Neural cell (in vitro differentiated cells): ENCODE measurements at regions not wholly inside any gene's neighbourhood (a gene's known extent, or its start where the extent isn't known, plus 50 kb on each side); places are given as distances from the start of the nearest gene placed in this dataset.

Source experiments
- H2AFZ ChIP-seq: fragments of 200-600, 300-800 bp; sonication (generic), shearing (Covaris generic); 2 replicates; pipeline ENCODE4 v1.6.0; 2014; ENCODE audit warnings: low read depth, mild to moderate bottlenecking, antibody characterized with exemption, low read length, moderate library complexity
- H3F3A ChIP-seq: fragments of 200-600 bp; shearing (Covaris generic); 2 replicates; pipeline ENCODE4 v1.6.1; 2016; ENCODE audit warnings: mild to moderate bottlenecking, moderate library complexity, mixed read lengths, antibody characterized with exemption, low read length; ENCODE audit not compliant: insufficient read depth, poor library complexity, severe bottlenecking
- H3K27ac ChIP-seq: fragments of 200-600, 300-800 bp; sonication (generic), shearing (Covaris generic); 2 replicates; pipeline ENCODE4 v1.5.1; 2014; ENCODE audit warnings: mild to moderate bottlenecking, low read length, moderate library complexity
- H3K27me3 ChIP-seq: fragments of 300-800, 200-600 bp; sonication (generic), shearing (Covaris generic); 2 replicates; pipeline ENCODE4 v1.6.0; 2014; ENCODE audit warnings: mild to moderate bottlenecking, low read depth, low read length, moderate library complexity; ENCODE audit not compliant: insufficient read depth
- H3K36me3 ChIP-seq: fragments of 300-800, 200-600 bp; sonication (generic), shearing (Covaris generic); 2 replicates; pipeline ENCODE4 v1.5.1; 2014; ENCODE audit warnings: mild to moderate bottlenecking, antibody characterized with exemption, low read length, moderate library complexity; ENCODE audit not compliant: insufficient read depth
- H3K4me2 ChIP-seq: fragments of 300-800, 200-600 bp; sonication (generic), shearing (Covaris generic); 2 replicates; pipeline ENCODE4 v1.6.0; 2014; ENCODE audit warnings: mild to moderate bottlenecking, low read length
- H3K4me3 ChIP-seq: fragments of 300-800, 200-600 bp; sonication (generic), shearing (Covaris generic); 2 replicates; pipeline ENCODE4 v1.5.1; 2014; ENCODE audit warnings: mild to moderate bottlenecking, low read length, moderate library complexity
- H3K79me2 ChIP-seq: fragments of 200-600 bp; shearing (Covaris generic); replicated peaks from 2 replicates; pipeline ENCODE4 v1.6.0; 2014; ENCODE audit warnings: mild to moderate bottlenecking, low read length, moderate library complexity; ENCODE audit not compliant: insufficient read depth
- H3K9ac ChIP-seq: fragments of 300-800, 200-600 bp; sonication (generic), shearing (Covaris generic); 2 replicates; pipeline ENCODE4 v1.6.1; 2016; ENCODE audit warnings: mild to moderate bottlenecking, low read length, mixed read lengths
- H3K9me2 ChIP-seq: fragments of 200-600 bp; shearing (Covaris generic); 2 replicates; pipeline ENCODE4 v1.6.1; 2016; ENCODE audit warnings: mild to moderate bottlenecking, low read length, mixed read lengths; ENCODE audit not compliant: insufficient read depth
- H3K9me3 ChIP-seq: fragments of 200-600, 300-800 bp; sonication (generic), shearing (Covaris generic); 2 replicates; pipeline ENCODE4 v1.6.1; 2016; ENCODE audit warnings: mild to moderate bottlenecking, mixed run types, low read length, moderate library complexity, mixed read lengths
- H4K20me1 ChIP-seq: fragments of 200-600 bp; shearing (Covaris generic); 2 replicates; pipeline ENCODE4 v1.6.1; 2016; ENCODE audit warnings: mild to moderate bottlenecking, mixed run types; ENCODE audit not compliant: insufficient read depth
- EP300 ChIP-seq: fragments of 450-650 bp; conservative IDR thresholded peaks from 2 replicates; pipeline ENCODE4 v1.6.1; 2014; ENCODE audit warnings: antibody characterized with exemption, mild to moderate bottlenecking, moderate library complexity; ENCODE audit not compliant: poor library complexity, severe bottlenecking
- EZH2 ChIP-seq: fragments of 200-600, 300-800 bp; shearing (Covaris generic), sonication (generic); IDR thresholded peaks from 2 replicates; pipeline ENCODE4 v1.6.1; 2014; ENCODE audit warnings: antibody characterized with exemption, low read length, borderline replicate concordance, mild to moderate bottlenecking; ENCODE audit not compliant: insufficient read depth, poor library complexity, severe bottlenecking
- MXI1 ChIP-seq: fragments of 450-650 bp; conservative IDR thresholded peaks from 2 replicates; pipeline ENCODE4 v1.6.1; 2014; ENCODE audit warnings: antibody characterized with exemption, mild to moderate bottlenecking; ENCODE audit not compliant: poor library complexity, severe bottlenecking
- POLR2AphosphoS5 ChIP-seq: IDR thresholded peaks from 2 replicates; pipeline ENCODE4 v1.6.1; 2012
- RAD21 ChIP-seq: fragments of 450-650 bp; conservative IDR thresholded peaks from 2 replicates; pipeline ENCODE4 v1.6.1; 2014; ENCODE audit warnings: antibody characterized with exemption, mild to moderate bottlenecking, moderate library complexity
- SMC3 ChIP-seq: fragments of 450-650 bp; conservative IDR thresholded peaks from 2 replicates; pipeline ENCODE4 v1.6.1; 2014; ENCODE audit warnings: antibody characterized with exemption, mild to moderate bottlenecking, moderate library complexity; ENCODE audit not compliant: poor library complexity
- TAF1 ChIP-seq: IDR thresholded peaks from 2 replicates; pipeline ENCODE4 v1.6.1; 2012; ENCODE audit warnings: low read depth
- TF ChIP-seq, protein P1 (sequence below): fragments of 450-650 bp; IDR thresholded peaks from 2 replicates; pipeline ENCODE4 v1.5.1; 2014; ENCODE audit warnings: antibody characterized with exemption, mild to moderate bottlenecking, moderate library complexity; ENCODE audit not compliant: poor library complexity, severe bottlenecking
- TF ChIP-seq, protein P2 (sequence below): IDR thresholded peaks from 2 replicates; pipeline ENCODE4 v1.6.1; 2012; ENCODE audit warnings: borderline replicate concordance

DNA sequence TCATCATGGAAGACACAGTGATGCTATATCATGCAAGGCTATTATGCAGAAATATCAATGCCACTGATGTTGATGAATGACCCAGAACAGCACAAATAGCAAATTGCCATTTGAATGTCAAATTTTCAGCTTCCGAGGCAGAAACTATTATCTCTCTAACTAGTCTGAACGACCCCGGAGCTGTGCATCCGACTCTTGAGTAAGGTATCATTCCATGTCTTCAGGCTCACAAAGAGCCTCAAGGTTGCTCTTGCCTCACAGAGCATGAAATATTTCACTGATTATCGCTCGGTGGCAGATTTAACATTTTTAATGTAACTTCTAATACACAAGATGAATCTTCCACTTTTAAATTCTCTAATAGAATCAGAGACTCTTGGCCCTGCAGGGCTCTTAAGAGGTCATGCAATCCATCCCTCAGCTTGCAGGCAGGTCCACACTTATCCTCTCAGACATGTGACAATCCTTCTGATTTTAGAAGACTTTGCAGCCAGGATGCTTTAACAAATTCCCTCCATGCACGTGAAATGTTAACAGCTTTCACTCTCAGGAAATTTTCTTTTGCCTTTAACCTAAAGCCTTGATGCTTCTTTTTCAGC, 221.0 kb downstream of the FRK start:
- Histone ChIP-seq H3F3A (no peaks in the 10 kb centered on the region), H3K79me2 (no peaks in the 10 kb centered on the region), H3K36me3 (no peaks in the 10 kb centered on the region), H3K9me2 (no peaks in the 10 kb centered on the region), H3K9me3 (no peaks in the 10 kb centered on the region), H3K4me2 (no peak overlapping the region), H4K20me1 (no peaks in the 10 kb centered on the region), H3K4me3 (no peak overlapping the region), H2AFZ (no peak overlapping the region), H3K9ac (no peak overlapping the region), H3K27me3 (no peaks in the 10 kb centered on the region), H3K27ac (no peak overlapping the region)
- TF ChIP-seq EZH2, result no peak
- TF ChIP-seq, protein P1, sequence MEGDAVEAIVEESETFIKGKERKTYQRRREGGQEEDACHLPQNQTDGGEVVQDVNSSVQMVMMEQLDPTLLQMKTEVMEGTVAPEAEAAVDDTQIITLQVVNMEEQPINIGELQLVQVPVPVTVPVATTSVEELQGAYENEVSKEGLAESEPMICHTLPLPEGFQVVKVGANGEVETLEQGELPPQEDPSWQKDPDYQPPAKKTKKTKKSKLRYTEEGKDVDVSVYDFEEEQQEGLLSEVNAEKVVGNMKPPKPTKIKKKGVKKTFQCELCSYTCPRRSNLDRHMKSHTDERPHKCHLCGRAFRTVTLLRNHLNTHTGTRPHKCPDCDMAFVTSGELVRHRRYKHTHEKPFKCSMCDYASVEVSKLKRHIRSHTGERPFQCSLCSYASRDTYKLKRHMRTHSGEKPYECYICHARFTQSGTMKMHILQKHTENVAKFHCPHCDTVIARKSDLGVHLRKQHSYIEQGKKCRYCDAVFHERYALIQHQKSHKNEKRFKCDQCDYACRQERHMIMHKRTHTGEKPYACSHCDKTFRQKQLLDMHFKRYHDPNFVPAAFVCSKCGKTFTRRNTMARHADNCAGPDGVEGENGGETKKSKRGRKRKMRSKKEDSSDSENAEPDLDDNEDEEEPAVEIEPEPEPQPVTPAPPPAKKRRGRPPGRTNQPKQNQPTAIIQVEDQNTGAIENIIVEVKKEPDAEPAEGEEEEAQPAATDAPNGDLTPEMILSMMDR, result no peak
- no peak for TF ChIP-seq TAF1
- TF ChIP-seq, protein P2, sequence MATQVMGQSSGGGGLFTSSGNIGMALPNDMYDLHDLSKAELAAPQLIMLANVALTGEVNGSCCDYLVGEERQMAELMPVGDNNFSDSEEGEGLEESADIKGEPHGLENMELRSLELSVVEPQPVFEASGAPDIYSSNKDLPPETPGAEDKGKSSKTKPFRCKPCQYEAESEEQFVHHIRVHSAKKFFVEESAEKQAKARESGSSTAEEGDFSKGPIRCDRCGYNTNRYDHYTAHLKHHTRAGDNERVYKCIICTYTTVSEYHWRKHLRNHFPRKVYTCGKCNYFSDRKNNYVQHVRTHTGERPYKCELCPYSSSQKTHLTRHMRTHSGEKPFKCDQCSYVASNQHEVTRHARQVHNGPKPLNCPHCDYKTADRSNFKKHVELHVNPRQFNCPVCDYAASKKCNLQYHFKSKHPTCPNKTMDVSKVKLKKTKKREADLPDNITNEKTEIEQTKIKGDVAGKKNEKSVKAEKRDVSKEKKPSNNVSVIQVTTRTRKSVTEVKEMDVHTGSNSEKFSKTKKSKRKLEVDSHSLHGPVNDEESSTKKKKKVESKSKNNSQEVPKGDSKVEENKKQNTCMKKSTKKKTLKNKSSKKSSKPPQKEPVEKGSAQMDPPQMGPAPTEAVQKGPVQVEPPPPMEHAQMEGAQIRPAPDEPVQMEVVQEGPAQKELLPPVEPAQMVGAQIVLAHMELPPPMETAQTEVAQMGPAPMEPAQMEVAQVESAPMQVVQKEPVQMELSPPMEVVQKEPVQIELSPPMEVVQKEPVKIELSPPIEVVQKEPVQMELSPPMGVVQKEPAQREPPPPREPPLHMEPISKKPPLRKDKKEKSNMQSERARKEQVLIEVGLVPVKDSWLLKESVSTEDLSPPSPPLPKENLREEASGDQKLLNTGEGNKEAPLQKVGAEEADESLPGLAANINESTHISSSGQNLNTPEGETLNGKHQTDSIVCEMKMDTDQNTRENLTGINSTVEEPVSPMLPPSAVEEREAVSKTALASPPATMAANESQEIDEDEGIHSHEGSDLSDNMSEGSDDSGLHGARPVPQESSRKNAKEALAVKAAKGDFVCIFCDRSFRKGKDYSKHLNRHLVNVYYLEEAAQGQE, result no peak
- TF ChIP-seq RAD21, result no peak
- TF ChIP-seq EP300, result no peak
- TF ChIP-seq POLR2AphosphoS5, result no peak
- TF ChIP-seq MXI1, result no peak
- TF ChIP-seq SMC3, result no peak

DNA sequence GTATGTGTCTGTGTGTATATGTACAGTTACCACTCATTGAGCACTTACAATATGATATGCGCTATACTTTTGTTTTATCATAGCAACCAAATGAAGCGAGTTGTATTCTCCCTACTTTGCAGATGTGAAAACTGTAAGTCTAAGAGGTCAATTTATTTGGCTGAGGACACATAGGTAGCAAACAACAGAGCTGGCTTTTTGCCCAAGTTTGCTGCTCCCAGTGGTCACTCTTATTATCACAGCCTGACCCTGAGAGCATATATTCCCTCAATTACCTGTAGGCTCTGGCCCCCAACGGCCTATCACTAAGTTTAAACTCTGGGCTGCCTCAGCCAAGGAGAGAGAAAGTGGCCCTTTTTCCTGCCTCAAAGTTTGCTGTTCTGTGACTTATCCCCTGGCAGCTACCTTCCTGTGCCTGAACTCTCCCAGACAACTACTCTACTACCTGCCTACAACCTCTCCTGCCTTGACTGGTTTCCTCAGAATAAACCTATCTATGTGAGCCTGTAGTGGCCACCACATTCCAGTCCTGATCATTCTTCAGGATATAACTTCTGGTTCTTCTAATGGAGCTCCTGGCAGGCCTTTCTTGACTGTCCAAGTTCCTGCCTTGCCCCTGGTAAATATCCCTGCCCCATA, 221.8 kb downstream of the FRK start:
- H3K27ac ChIP-seq, result no peak overlapping the region
- H2AFZ ChIP-seq, result no peak overlapping the region
- no peak overlapping the region for H3K4me3 ChIP-seq
- TF ChIP-seq SMC3, result no peak
- TF ChIP-seq, protein P1, result no peak
- no peak for TF ChIP-seq POLR2AphosphoS5
- TF ChIP-seq MXI1, result no peak
- TF ChIP-seq EZH2, result no peak
- TF ChIP-seq, protein P2, result no peak
- no peak for TF ChIP-seq TAF1
- no peak for TF ChIP-seq EP300
- TF ChIP-seq RAD21, result no peak
- no peaks in the 10 kb centered on the region for H4K20me1 ChIP-seq
- no peaks in the 10 kb centered on the region for H3K36me3 ChIP-seq
- no peak overlapping the region for H3K9ac ChIP-seq
- H3F3A ChIP-seq, result no peaks in the 10 kb centered on the region
- no peaks in the 10 kb centered on the region for H3K9me2 ChIP-seq
- H3K79me2 ChIP-seq, result no peaks in the 10 kb centered on the region
- no peak overlapping the region for H3K4me2 ChIP-seq
- no peaks in the 10 kb centered on the region for H3K27me3 ChIP-seq
- no peaks in the 10 kb centered on the region for H3K9me3 ChIP-seq
